Spleen (tissue), 11 donors: ENCODE measurements at regions not wholly inside any gene's neighbourhood (a gene's known extent, or its start where the extent isn't known, plus 50 kb on each side); places are given as distances from the start of the nearest gene placed in this dataset.
"Not testable (repeated sequence)": the region's sequence is repeated elsewhere in the genome, so short reads cannot be mapped to it uniquely, and the experiment has no call there.

Experiments used
- DNase-seq: peaks from one replicate; pipeline ENCODE4 v3.0.0-alpha.2; 2020
- H3K27ac ChIP-seq, 8 donors: fragments of 200-600 bp; sonication (generic) in 7 of 8; 1 replicate in 4 of 8; 2 replicates in 4 of 8; pipeline versions ENCODE4 v1.5.0 to v1.8.0; 2016 to 2021; ENCODE audit warnings: inconsistent platforms in 4 of 8, mild to moderate bottlenecking in 4 of 8, moderate library complexity in 1 of 8
- H3K27me3 ChIP-seq, 7 donors: fragments of 200-600 bp; sonication (generic) in 6 of 7; replicated peaks in 1 of 7; 1 replicate in 4 of 7; 2 replicates in 3 of 7; pipeline versions ENCODE4 v1.5.0 to v1.8.0; 2016 to 2021; ENCODE audit warnings: inconsistent platforms in 3 of 7, mild to moderate bottlenecking in 1 of 7
- H3K36me3 ChIP-seq, 6 donors: fragments of 200-600 bp; sonication (generic) in 5 of 6; 1 replicate in 4 of 6; 2 replicates in 2 of 6; pipeline versions ENCODE4 v1.5.0 to v1.8.0; 2016 to 2021; ENCODE audit warnings: inconsistent platforms in 2 of 6
- H3K4me1 ChIP-seq, 6 donors: fragments of 200-600 bp; sonication (generic) in 5 of 6; 1 replicate in 3 of 6; 2 replicates in 3 of 6; pipeline versions ENCODE4 v1.5.0 to v1.8.0; 2016 to 2021; ENCODE audit warnings: inconsistent platforms in 3 of 6
- H3K4me3 ChIP-seq, 8 donors: fragments of 200-600 bp; sonication (generic) in 7 of 8; 1 replicate in 4 of 8; 2 replicates in 4 of 8; pipeline versions ENCODE4 v1.5.0 to v1.8.0; 2016 to 2021; ENCODE audit warnings: inconsistent platforms in 4 of 8, mild to moderate bottlenecking in 4 of 8, moderate library complexity in 2 of 8
- H3K9me3 ChIP-seq, 8 donors: fragments of 200-600 bp; sonication (generic) in 7 of 8; 1 replicate in 4 of 8; 2 replicates in 4 of 8; pipeline versions ENCODE4 v1.5.0 to v1.8.0; 2016 to 2021; ENCODE audit warnings: inconsistent platforms in 4 of 8
- CTCF ChIP-seq, 11 experiments: fragments of 200-600 bp in 7 of 11; fragments of 450-650 bp in 4 of 11; sonication (generic) in 4 of 11; IDR thresholded peaks in 8 of 11; conservative IDR thresholded peaks in 3 of 11; 1 replicate in 7 of 11; 2 replicates in 4 of 11; pipeline versions ENCODE4 v1.4.0 to v1.8.0; 2016 to 2021; ENCODE audit warnings: antibody characterized with exemption in 11 of 11, inconsistent platforms in 4 of 11, mild to moderate bottlenecking in 1 of 11
- POLR2A ChIP-seq, 3 donors: fragments of 450-650 bp; IDR thresholded peaks; one replicate each; pipeline ENCODE4 v1.5.1; 2017; ENCODE audit warnings: antibody characterized with exemption in 3 of 3, mild to moderate bottlenecking in 1 of 3
- POLR2AphosphoS5 ChIP-seq, 3 donors: sonication (generic); formaldehyde crosslinking; IDR thresholded peaks; one replicate each; pipeline ENCODE4 v1.5.1; 2017; ENCODE audit warnings: antibody characterized with exemption in 3 of 3
- WGBS, 5 donors: extraction: QIAGEN DNeasy Blood & Tissue Kit in 3 of 5; methylation state at CpG; one replicate each; pipeline versions ENCODE4 v1.1.5 to v1.1.7; 2013 to 2018; 5-methylcytosine and 5-hydroxymethylcytosine counted together
- intact Hi-C: fragments of 100-400 bp; cut with DNase I; formaldehyde crosslinking; loops from one replicate; pipeline ENCODE4 v1.15.0; 2023; ENCODE audit warnings: low total_unique reads
- donor health status: healthy with polysubstance abuse.
- donor health status: DM: no; HTN: no; CAD: no; lungs with moderate emphysema.
- donor health status: DM: no; HTN: no; CAD: no.
- donor health status: Bipolar disorder and iron deficiency.
- donor health status: healthy.
- donor health status: DM: no; HTN: no; CAD: no.
- donor health status: DM: yes; HTN: yes; CAD: no.

GRCh38 chr5:42872865-42873264 is 61.2 kb upstream of the SELENOP start:
- Histone ChIP-seq H3K27me3 (no peaks in the 10 kb centered on the region), H3K4me3 (no peak overlapping the region), H3K27ac (no peak overlapping the region), H3K9me3 (peaks cover 0 to 17% (median 14%) of the 10 kb centered on the region in 8 donors), H3K4me1 (peaks cover 0 to 25% (median 18%) of the 10 kb centered on the region in 6 donors), H3K36me3 (no peaks in the 10 kb centered on the region)
- TF ChIP-seq CTCF (IDR thresholded peaks at IDR 0.05 in 8 of 11, conservative IDR thresholded peaks at IDR 0.05 in 3 of 11) = no peak
- no peak for TF ChIP-seq POLR2A (IDR thresholded peaks at IDR 0.05)
- no peak for TF ChIP-seq POLR2AphosphoS5 (IDR thresholded peaks at IDR 0.05)
- intact Hi-C loops = loop anchor here (10.0 kb wide), 1 partner anchor 58 kb away; the partner anchor contains the start of gene SELENOP
- WGBS, 5 donors = 81 to 91% (median 88%) methylated on average over 3 of the region's 3 CpGs
- no peak for DNase-seq

GRCh38 chr5:42870882-42871418 is 59.3 kb upstream of the SELENOP start:
- no peak overlapping the region for H3K27ac ChIP-seq
- no peaks in the 10 kb centered on the region for H3K36me3 ChIP-seq
- peaks cover 0 to 7% (median 6%) of the 10 kb centered on the region in 6 donors for H3K4me1 ChIP-seq
- H3K4me3 ChIP-seq = no peak overlapping the region
- peaks cover 0 to 23% (median 15%) of the 10 kb centered on the region in 8 donors for H3K9me3 ChIP-seq
- 84 to 92% (median 85%) methylated on average over 4 of the region's 4 CpGs for WGBS, 5 donors
- H3K27me3 ChIP-seq = no peaks in the 10 kb centered on the region
- TF ChIP-seq POLR2A (IDR thresholded peaks at IDR 0.05) (no peak), POLR2AphosphoS5 (IDR thresholded peaks at IDR 0.05) (no peak), CTCF (IDR thresholded peaks at IDR 0.05 in 8 of 11, conservative IDR thresholded peaks at IDR 0.05 in 3 of 11) (no peak)
- intact Hi-C loops = loop anchor here (10.0 kb wide), 1 partner anchor 56 kb away; the partner anchor contains the start of gene SELENOP
- DNase-seq = no peak

GRCh38 chr5:42868417-42868816 is 56.7 kb upstream of the SELENOP start:
- intact Hi-C loops, H3K36me3 ChIP-seq, H3K4me3 ChIP-seq, H3K27ac ChIP-seq, H3K4me1 ChIP-seq, DNase-seq, H3K27me3 ChIP-seq: not testable (repeated sequence)
- peaks cover 0 to 31% (median 15%) of the 10 kb centered on the region in 8 donors for H3K9me3 ChIP-seq
- 90 to 96% (median 94%) methylated on average over 5 of the region's 5 CpGs for WGBS, 5 donors

GRCh38 chr5:42864749-42865148 is 53.1 kb upstream of the SELENOP start:
- 80 to 91% (median 88%) methylated on average over 3 of the region's 3 CpGs for WGBS, 5 donors
- intact Hi-C loops, H3K4me3 ChIP-seq, H3K36me3 ChIP-seq, H3K27ac ChIP-seq, H3K4me1 ChIP-seq, DNase-seq: not testable (repeated sequence)
- Histone ChIP-seq H3K9me3 (peaks cover 0 to 31% (median 15%) of the 10 kb centered on the region in 8 donors), H3K27me3 (peaks cover 0 to 15% (median 0%) of the 10 kb centered on the region in 7 donors)
